ENCODE measurements at regions not wholly inside any gene's neighbourhood (a gene's known extent, or its start where the extent isn't known, plus 50 kb on each side); places are given as distances from the start of the nearest gene placed in this dataset.

- TF ChIP-seq, protein P1, sequence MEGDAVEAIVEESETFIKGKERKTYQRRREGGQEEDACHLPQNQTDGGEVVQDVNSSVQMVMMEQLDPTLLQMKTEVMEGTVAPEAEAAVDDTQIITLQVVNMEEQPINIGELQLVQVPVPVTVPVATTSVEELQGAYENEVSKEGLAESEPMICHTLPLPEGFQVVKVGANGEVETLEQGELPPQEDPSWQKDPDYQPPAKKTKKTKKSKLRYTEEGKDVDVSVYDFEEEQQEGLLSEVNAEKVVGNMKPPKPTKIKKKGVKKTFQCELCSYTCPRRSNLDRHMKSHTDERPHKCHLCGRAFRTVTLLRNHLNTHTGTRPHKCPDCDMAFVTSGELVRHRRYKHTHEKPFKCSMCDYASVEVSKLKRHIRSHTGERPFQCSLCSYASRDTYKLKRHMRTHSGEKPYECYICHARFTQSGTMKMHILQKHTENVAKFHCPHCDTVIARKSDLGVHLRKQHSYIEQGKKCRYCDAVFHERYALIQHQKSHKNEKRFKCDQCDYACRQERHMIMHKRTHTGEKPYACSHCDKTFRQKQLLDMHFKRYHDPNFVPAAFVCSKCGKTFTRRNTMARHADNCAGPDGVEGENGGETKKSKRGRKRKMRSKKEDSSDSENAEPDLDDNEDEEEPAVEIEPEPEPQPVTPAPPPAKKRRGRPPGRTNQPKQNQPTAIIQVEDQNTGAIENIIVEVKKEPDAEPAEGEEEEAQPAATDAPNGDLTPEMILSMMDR (conservative IDR thresholded peaks at IDR 0.05; ENCODE audit: low read depth, low read length): no peak
- no peak for TF ChIP-seq EZH2 (IDR thresholded peaks at IDR 0.05; ENCODE audit: borderline replicate concordance, low read depth, low read length, poor library complexity, severe bottlenecking)
Observed at GRCh38 chr13:111398196-111398595, 77.8 kb downstream of the TEX29 start.
